GM12878 (cell line): ENCODE measurements at regions not wholly inside any gene's neighbourhood (a gene's known extent, or its start where the extent isn't known, plus 50 kb on each side); places are given as distances from the start of the nearest gene placed in this dataset.

Experiments
- ATAC-seq: fragments of 200-7000 bp; cut with Tn5 transposase; 3 replicates; pipeline ENCODE4 v1.9.1; 2020; ENCODE audit warnings: mild to moderate bottlenecking, moderate library complexity
- BruUV-seq: library from RNA; stranded (reverse); fragments of 400-500 nt; replicated peaks from 2 replicates; lab custom pipeline; 2021; lab: Mats Ljungman, UMichigan
- CTCF ChIA-PET: fragments of 300-600 bp; sonication (Branson Sonifier 250); formaldehyde crosslinking; extraction: SDS; loops from one replicate; lab custom pipeline; 2021; ENCODE audit warnings: inconsistent platforms; lab: Yijun Ruan, JAX
- POLR2A ChIA-PET: fragments of 350-600 bp; formaldehyde crosslinking; extraction: SDS; loops from one replicate; lab custom pipeline; 2021; ENCODE audit warnings: inconsistent platforms; lab: Charles Lee
- RAD21 ChIA-PET: fragments of 300-600 bp; sonication (Branson Sonifier 250); formaldehyde crosslinking; loops from one replicate; lab custom pipeline; 2023; ENCODE audit warnings: antibody characterized with exemption; ENCODE audit not compliant: unreplicated experiment; lab: Charles Lee
- SMC1A ChIA-PET: fragments of 300-600 bp; sonication (Branson Sonifier 250); formaldehyde crosslinking; loops from one replicate; lab custom pipeline; 2023; ENCODE audit not compliant: unreplicated experiment, uncharacterized antibody; lab: Charles Lee
- DNase-seq: peaks from one replicate; pipeline ENCODE4 v3.0.0-alpha.2; 2011; ENCODE audit warnings: low read depth, low spot score
- FAIRE-seq: peaks from 3 replicates; lab custom pipeline; 2011; peaks lifted over from hg19 to GRCh38; lab: Jason Lieb, UNC
- H2AFZ ChIP-seq: 2 replicates; pipeline ENCODE4 v1.6.0; 2011; ENCODE audit warnings: low read depth, low read length, control low read depth; ENCODE audit not compliant: control insufficient read depth
- H3K27ac ChIP-seq: 2 replicates; pipeline ENCODE4 v1.5.1; 2011; ENCODE audit warnings: control low read depth; ENCODE audit not compliant: control insufficient read depth, insufficient read depth
- H3K27me3 ChIP-seq, 2 experiments: replicated peaks in 1 of 2; 2 replicates each; pipeline versions ENCODE4 v1.6.0 to v1.6.1; 2011; ENCODE audit warnings: low read length in 1 of 2; ENCODE audit not compliant: control insufficient read depth in 2 of 2, insufficient read depth in 2 of 2
- H3K36me3 ChIP-seq, 2 experiments: 2 replicates each; pipeline ENCODE4 v1.5.1; 2011; ENCODE audit warnings: low read length in 1 of 2; ENCODE audit not compliant: control insufficient read depth in 2 of 2, insufficient read depth in 2 of 2
- H3K4me1 ChIP-seq: 2 replicates; pipeline ENCODE4 v1.6.1; 2011; ENCODE audit warnings: mild to moderate bottlenecking, low read length, moderate library complexity, mixed read lengths; ENCODE audit not compliant: control insufficient read depth, insufficient read depth
- H3K4me2 ChIP-seq: 2 replicates; pipeline ENCODE4 v1.6.0; 2011; ENCODE audit warnings: control low read depth; ENCODE audit not compliant: control insufficient read depth, insufficient read depth
- H3K4me3 ChIP-seq: fragments of 200-600 bp; sonication (generic); 2 replicates; pipeline ENCODE4 v1.5.1; 2016
- H3K79me2 ChIP-seq: 2 replicates; pipeline ENCODE4 v1.6.0; 2011; ENCODE audit warnings: low read length; ENCODE audit not compliant: control insufficient read depth, insufficient read depth
- H3K9ac ChIP-seq: 2 replicates; pipeline ENCODE4 v1.8.0; 2011; ENCODE audit warnings: low read length, control low read depth, mixed read lengths; ENCODE audit not compliant: control insufficient read depth, insufficient read depth
- H3K9me3 ChIP-seq: replicated peaks from 3 replicates; pipeline ENCODE4 v1.5.1; 2011; ENCODE audit warnings: mild to moderate bottlenecking, low read length; ENCODE audit not compliant: control insufficient read depth, insufficient read depth
- H4K20me1 ChIP-seq: 2 replicates; pipeline ENCODE4 v1.6.0; 2011; ENCODE audit not compliant: control insufficient read depth, insufficient read depth
- BRCA1 ChIP-seq: IDR thresholded peaks from 2 replicates; pipeline ENCODE4 v1.6.1; 2011; ENCODE audit warnings: low read depth, low read length, improper control_type of control experiment
- CBFB ChIP-seq: IDR thresholded peaks from 2 replicates; pipeline ENCODE4 v1.6.1; 2016; ENCODE audit warnings: antibody characterized with exemption, low read depth
- CBX3 ChIP-seq: fragments of 200-600 bp; sonication (generic); IDR thresholded peaks from 2 replicates; pipeline ENCODE4 v1.6.1; 2016; ENCODE audit warnings: low read depth, borderline replicate concordance
- DPF2 ChIP-seq: fragments of 450-650 bp; IDR thresholded peaks from 2 replicates; pipeline ENCODE4 v1.6.1; 2017; ENCODE audit warnings: mild to moderate bottlenecking
- ESRRA ChIP-seq: IDR thresholded peaks from 2 replicates; pipeline ENCODE4 v1.6.1; 2012; ENCODE audit warnings: mild to moderate bottlenecking, low read length, improper control_type of control experiment
- GATAD2B ChIP-seq: fragments of 450-650 bp; conservative IDR thresholded peaks from 2 replicates; pipeline ENCODE4 v1.6.1; 2017; ENCODE audit warnings: low read depth, mild to moderate bottlenecking, moderate library complexity
- MTA2 ChIP-seq: fragments of 450-650 bp; IDR thresholded peaks from 2 replicates; pipeline ENCODE4 v1.6.1; 2016; ENCODE audit warnings: low read depth, mild to moderate bottlenecking, moderate library complexity
- MXI1 ChIP-seq: fragments of 150-350 bp; IDR thresholded peaks from 2 replicates; pipeline ENCODE4 v1.6.1; 2011; ENCODE audit warnings: low read depth, mild to moderate bottlenecking, inconsistent platforms, low read length, improper control_type of control experiment
- NFYA ChIP-seq: IDR thresholded peaks from 2 replicates; pipeline ENCODE4 v1.6.1; 2011; ENCODE audit warnings: low read depth, mild to moderate bottlenecking, low read length, improper control_type of control experiment, borderline replicate concordance
- RAD21 ChIP-seq: IDR thresholded peaks from 2 replicates; pipeline ENCODE4 v1.6.1; 2011; ENCODE audit warnings: mild to moderate bottlenecking, low read depth, low read length, moderate library complexity; ENCODE audit not compliant: insufficient read depth
- SIN3A ChIP-seq: IDR thresholded peaks from 2 replicates; pipeline ENCODE4 v1.6.1; 2012; ENCODE audit warnings: low read depth, low read length, improper control_type of control experiment
- SMC3 ChIP-seq: IDR thresholded peaks from 2 replicates; pipeline ENCODE4 v1.6.1; 2011; ENCODE audit warnings: low read length, improper control_type of control experiment, borderline replicate concordance
- YY1 ChIP-seq: IDR thresholded peaks from 2 replicates; pipeline ENCODE4 v1.6.1; 2011; ENCODE audit warnings: low read depth, mild to moderate bottlenecking, low read length
- WGBS: methylation state at CpG from one replicate; pipeline ENCODE4 v1.1.6; 2016; ENCODE audit warnings: low lambda C conversion rate; ENCODE audit not compliant: insufficient replicate concordance, insufficient coverage; ENCODE audit errors: missing lambda C conversion rate; 5-methylcytosine and 5-hydroxymethylcytosine counted together
- in situ Hi-C: fragments of 300-500 bp; cut with MboI; formaldehyde crosslinking; loops from 9 replicates; pipeline ENCODE4 v1.14.3; 2018; ENCODE audit warnings: mixed read lengths
- intact Hi-C: fragments of 100-400 bp; cut with micrococcal nuclease; formaldehyde crosslinking; loops from one replicate; pipeline ENCODE4 v1.14.2; 2022; ENCODE audit not compliant: unreplicated experiment
- TF ChIP-seq, protein P1 (sequence below): fragments of 450-650 bp; IDR thresholded peaks from 2 replicates; pipeline ENCODE4 v1.6.1; 2017; ENCODE audit warnings: antibody characterized with exemption, mild to moderate bottlenecking, moderate library complexity
- TF ChIP-seq, protein P2 (sequence below): fragments of 150-350 bp; IDR thresholded peaks from 2 replicates; pipeline ENCODE4 v1.6.1; 2014; ENCODE audit warnings: mild to moderate bottlenecking, low read depth, low read length
- TF ChIP-seq, protein P3 (sequence below): fragments of 450-650 bp; IDR thresholded peaks from 2 replicates; pipeline ENCODE4 v1.6.1; 2017; ENCODE audit warnings: low read depth, mild to moderate bottlenecking, moderate library complexity
- TF ChIP-seq, protein P4 (sequence below), 3 experiments: IDR thresholded peaks in 2 of 3; conservative IDR thresholded peaks in 1 of 3; 2 replicates each; pipeline ENCODE4 v1.5.1; 2011; ENCODE audit warnings: low read depth in 3 of 3, low read length in 3 of 3, mild to moderate bottlenecking in 3 of 3, control low read depth in 2 of 3, moderate library complexity in 2 of 3, inconsistent platforms in 1 of 3, mixed read lengths in 1 of 3; ENCODE audit not compliant: control insufficient read depth in 2 of 3, insufficient read depth in 1 of 3; ENCODE audit errors: extremely low read depth in 1 of 3

DNA sequence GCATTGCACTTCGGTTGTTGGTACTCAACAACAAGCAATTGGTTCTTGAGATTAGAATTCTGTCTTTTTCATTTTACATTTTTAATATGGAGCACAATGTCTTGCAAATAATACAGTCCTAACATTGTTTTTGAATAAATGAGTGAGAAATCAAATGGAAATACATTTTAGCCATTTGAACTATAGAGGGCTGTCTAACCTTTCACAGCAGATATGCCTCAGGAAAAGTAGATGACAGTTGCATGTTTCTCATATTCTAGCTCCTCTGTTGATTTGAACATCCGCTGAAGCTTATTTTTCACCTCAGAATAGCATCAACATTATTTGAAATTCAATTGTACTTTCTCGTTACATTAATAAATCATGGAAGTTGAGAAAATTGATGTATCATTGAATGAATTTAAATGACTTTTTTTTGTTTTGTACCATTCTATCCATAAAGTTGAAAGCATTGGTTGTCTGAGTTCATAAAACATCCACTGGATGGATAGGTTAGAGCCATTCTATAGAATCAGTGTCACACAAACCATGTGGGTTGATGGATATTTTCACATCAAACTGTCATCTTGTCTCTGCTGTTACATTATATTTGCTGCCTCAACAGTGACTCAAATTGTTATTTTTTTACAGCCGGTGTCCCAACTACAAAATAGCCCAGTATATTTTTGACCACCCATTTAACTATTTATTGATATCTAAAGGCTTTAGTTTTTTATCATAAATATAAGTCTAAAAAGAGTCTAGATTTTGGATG, 928.3 kb downstream of the NSUN3 start:
- no peak for DNase-seq
- intact Hi-C loops: no loop called here
- Histone ChIP-seq H3K4me2 (no peak overlapping the region), H3K27ac (no peak overlapping the region), H2AFZ (no peak overlapping the region), H4K20me1 (no peaks in the 10 kb centered on the region), H3K4me3 (no peak overlapping the region), H3K9ac (no peak overlapping the region), H3K9me3 (no peaks in the 10 kb centered on the region), H3K79me2 (no peaks in the 10 kb centered on the region), H3K36me3 (no peaks in the 10 kb centered on the region), H3K4me1 (no peaks in the 10 kb centered on the region), H3K27me3 (no peaks in the 10 kb centered on the region)
- ChIA-PET SMC1A (no interaction called here), RAD21 (interaction anchor here (1.0 kb wide), 1 partner anchor 129 kb away, joined by 3 read pairs; no protein-coding TSS in a partner anchor), POLR2A (no interaction called here), CTCF (no interaction called here)
- in situ Hi-C loops: no loop called here
- WGBS: 15% methylated on average over 4 of the region's 4 CpGs
- BruUV-seq: no TSS peak
- no peak for ATAC-seq
- FAIRE-seq: no peak
- no peak for TF ChIP-seq CBX3
- TF ChIP-seq SIN3A: no peak
- TF ChIP-seq, protein P1, sequence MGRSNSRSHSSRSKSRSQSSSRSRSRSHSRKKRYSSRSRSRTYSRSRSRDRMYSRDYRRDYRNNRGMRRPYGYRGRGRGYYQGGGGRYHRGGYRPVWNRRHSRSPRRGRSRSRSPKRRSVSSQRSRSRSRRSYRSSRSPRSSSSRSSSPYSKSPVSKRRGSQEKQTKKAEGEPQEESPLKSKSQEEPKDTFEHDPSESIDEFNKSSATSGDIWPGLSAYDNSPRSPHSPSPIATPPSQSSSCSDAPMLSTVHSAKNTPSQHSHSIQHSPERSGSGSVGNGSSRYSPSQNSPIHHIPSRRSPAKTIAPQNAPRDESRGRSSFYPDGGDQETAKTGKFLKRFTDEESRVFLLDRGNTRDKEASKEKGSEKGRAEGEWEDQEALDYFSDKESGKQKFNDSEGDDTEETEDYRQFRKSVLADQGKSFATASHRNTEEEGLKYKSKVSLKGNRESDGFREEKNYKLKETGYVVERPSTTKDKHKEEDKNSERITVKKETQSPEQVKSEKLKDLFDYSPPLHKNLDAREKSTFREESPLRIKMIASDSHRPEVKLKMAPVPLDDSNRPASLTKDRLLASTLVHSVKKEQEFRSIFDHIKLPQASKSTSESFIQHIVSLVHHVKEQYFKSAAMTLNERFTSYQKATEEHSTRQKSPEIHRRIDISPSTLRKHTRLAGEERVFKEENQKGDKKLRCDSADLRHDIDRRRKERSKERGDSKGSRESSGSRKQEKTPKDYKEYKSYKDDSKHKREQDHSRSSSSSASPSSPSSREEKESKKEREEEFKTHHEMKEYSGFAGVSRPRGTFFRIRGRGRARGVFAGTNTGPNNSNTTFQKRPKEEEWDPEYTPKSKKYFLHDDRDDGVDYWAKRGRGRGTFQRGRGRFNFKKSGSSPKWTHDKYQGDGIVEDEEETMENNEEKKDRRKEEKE: no peak
- no peak for TF ChIP-seq YY1
- no peak for TF ChIP-seq MTA2
- TF ChIP-seq DPF2: no peak
- TF ChIP-seq, protein P2, sequence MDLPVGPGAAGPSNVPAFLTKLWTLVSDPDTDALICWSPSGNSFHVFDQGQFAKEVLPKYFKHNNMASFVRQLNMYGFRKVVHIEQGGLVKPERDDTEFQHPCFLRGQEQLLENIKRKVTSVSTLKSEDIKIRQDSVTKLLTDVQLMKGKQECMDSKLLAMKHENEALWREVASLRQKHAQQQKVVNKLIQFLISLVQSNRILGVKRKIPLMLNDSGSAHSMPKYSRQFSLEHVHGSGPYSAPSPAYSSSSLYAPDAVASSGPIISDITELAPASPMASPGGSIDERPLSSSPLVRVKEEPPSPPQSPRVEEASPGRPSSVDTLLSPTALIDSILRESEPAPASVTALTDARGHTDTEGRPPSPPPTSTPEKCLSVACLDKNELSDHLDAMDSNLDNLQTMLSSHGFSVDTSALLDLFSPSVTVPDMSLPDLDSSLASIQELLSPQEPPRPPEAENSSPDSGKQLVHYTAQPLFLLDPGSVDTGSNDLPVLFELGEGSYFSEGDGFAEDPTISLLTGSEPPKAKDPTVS: no peak
- no peak for TF ChIP-seq ESRRA
- no peak for TF ChIP-seq CBFB
- no peak for TF ChIP-seq MXI1
- TF ChIP-seq SMC3: peak; percentile 18; the same call in 1 of the 2 replicates
- TF ChIP-seq RAD21: 0 out of 2 replicates have a peak, but pooled peaks have one; percentile 21
- TF ChIP-seq, protein P3, sequence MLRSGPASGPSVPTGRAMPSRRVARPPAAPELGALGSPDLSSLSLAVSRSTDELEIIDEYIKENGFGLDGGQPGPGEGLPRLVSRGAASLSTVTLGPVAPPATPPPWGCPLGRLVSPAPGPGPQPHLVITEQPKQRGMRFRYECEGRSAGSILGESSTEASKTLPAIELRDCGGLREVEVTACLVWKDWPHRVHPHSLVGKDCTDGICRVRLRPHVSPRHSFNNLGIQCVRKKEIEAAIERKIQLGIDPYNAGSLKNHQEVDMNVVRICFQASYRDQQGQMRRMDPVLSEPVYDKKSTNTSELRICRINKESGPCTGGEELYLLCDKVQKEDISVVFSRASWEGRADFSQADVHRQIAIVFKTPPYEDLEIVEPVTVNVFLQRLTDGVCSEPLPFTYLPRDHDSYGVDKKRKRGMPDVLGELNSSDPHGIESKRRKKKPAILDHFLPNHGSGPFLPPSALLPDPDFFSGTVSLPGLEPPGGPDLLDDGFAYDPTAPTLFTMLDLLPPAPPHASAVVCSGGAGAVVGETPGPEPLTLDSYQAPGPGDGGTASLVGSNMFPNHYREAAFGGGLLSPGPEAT: no peak
- TF ChIP-seq, protein P4, sequence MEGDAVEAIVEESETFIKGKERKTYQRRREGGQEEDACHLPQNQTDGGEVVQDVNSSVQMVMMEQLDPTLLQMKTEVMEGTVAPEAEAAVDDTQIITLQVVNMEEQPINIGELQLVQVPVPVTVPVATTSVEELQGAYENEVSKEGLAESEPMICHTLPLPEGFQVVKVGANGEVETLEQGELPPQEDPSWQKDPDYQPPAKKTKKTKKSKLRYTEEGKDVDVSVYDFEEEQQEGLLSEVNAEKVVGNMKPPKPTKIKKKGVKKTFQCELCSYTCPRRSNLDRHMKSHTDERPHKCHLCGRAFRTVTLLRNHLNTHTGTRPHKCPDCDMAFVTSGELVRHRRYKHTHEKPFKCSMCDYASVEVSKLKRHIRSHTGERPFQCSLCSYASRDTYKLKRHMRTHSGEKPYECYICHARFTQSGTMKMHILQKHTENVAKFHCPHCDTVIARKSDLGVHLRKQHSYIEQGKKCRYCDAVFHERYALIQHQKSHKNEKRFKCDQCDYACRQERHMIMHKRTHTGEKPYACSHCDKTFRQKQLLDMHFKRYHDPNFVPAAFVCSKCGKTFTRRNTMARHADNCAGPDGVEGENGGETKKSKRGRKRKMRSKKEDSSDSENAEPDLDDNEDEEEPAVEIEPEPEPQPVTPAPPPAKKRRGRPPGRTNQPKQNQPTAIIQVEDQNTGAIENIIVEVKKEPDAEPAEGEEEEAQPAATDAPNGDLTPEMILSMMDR (IDR thresholded peaks at IDR 0.05 in 2 of 3, conservative IDR thresholded peaks at IDR 0.05 in 1 of 3; ENCODE audit: control insufficient read depth in 2 of 3, extremely low read depth in 1 of 3, insufficient read depth in 1 of 3, low read depth in 3 of 3, low read length in 3 of 3): peak in 1 of 3 experiments; percentile 43; a peak in 1 of 6 replicates
- TF ChIP-seq BRCA1: no peak
- no peak for TF ChIP-seq GATAD2B
- no peak for TF ChIP-seq NFYA
